Panc1 (cell line): ENCODE measurements at regions not wholly inside any gene's neighbourhood (a gene's known extent, or its start where the extent isn't known, plus 50 kb on each side); places are given as distances from the start of the nearest gene placed in this dataset.

Experiments used
- ATAC-seq: fragments of 200-7000 bp; cut with Tn5 transposase; 2 replicates; pipeline ENCODE4 v1.9.1; 2020; ENCODE audit warnings: mild to moderate bottlenecking, moderate library complexity
- BruUV-seq: library from RNA; stranded (reverse); fragments of 400-500 nt; replicated peaks from 2 replicates; lab custom pipeline; 2021; lab: Mats Ljungman, UMichigan
- CTCF ChIA-PET: fragments of 300-600 bp; sonication (Branson Sonifier 250); formaldehyde crosslinking; loops from one replicate; lab custom pipeline; 2022; ENCODE audit warnings: antibody characterized with exemption; lab: Charles Lee
- POLR2A ChIA-PET: fragments of 300-600 bp; sonication (Branson Sonifier 250); formaldehyde crosslinking; loops from one replicate; lab custom pipeline; 2022; ENCODE audit warnings: antibody characterized with exemption; lab: Charles Lee
- DNase-seq: peaks from one replicate; pipeline ENCODE4 v3.0.0-alpha.2; 2010; ENCODE audit warnings: low read depth, low spot score
- H3K27ac ChIP-seq: 2 replicates; pipeline ENCODE4 v1.5.1; 2011; ENCODE audit warnings: mild to moderate bottlenecking, low read length, inconsistent platforms
- H3K27me3 ChIP-seq: fragments of 200-500 bp; sonication (Bioruptor generic); 2 replicates; pipeline ENCODE4 v1.6.0; 2014; ENCODE audit warnings: low read length, inconsistent platforms; ENCODE audit not compliant: control insufficient read depth, insufficient read depth
- H3K36me3 ChIP-seq: fragments of 200-500 bp; sonication (Bioruptor generic); 2 replicates; pipeline ENCODE4 v1.5.1; 2014; ENCODE audit warnings: inconsistent platforms, mild to moderate bottlenecking, low read length, moderate library complexity; ENCODE audit not compliant: control insufficient read depth, insufficient read depth
- H3K4me1 ChIP-seq: 2 replicates; pipeline ENCODE4 v1.5.1; 2011; ENCODE audit warnings: inconsistent platforms, mild to moderate bottlenecking, low read length, moderate library complexity; ENCODE audit not compliant: control insufficient read depth, insufficient read depth
- H3K4me3 ChIP-seq, 2 experiments: 2 replicates each; pipeline ENCODE4 v1.5.1; 2011 to 2012; ENCODE audit warnings: low read depth in 2 of 2, low read length in 2 of 2, mild to moderate bottlenecking in 2 of 2, inconsistent platforms in 1 of 2, moderate library complexity in 1 of 2
- H3K9me3 ChIP-seq: fragments of 200-500 bp; sonication (Bioruptor generic); 2 replicates; pipeline ENCODE4 v1.5.1; 2014; ENCODE audit warnings: low read depth, mild to moderate bottlenecking, inconsistent platforms, low read length, moderate library complexity; ENCODE audit not compliant: control insufficient read depth, insufficient read depth
- CTCF ChIP-seq: fragments of 450-650 bp; IDR thresholded peaks from 2 replicates; pipeline ENCODE4 v1.5.1; 2017; ENCODE audit warnings: mild to moderate bottlenecking
- POLR2AphosphoS5 ChIP-seq: IDR thresholded peaks from 2 replicates; pipeline ENCODE4 v1.6.1; 2012; ENCODE audit warnings: mild to moderate bottlenecking, low read depth, low read length, moderate library complexity
- REST ChIP-seq, 2 experiments: IDR thresholded peaks; 2 replicates each; pipeline ENCODE4 v1.6.1; 2011 to 2012; ENCODE audit warnings: low read depth in 2 of 2, control low read depth in 1 of 2, low read length in 1 of 2, mild to moderate bottlenecking in 1 of 2, moderate library complexity in 1 of 2; ENCODE audit not compliant: insufficient read depth in 1 of 2
- SIN3A ChIP-seq: IDR thresholded peaks from 2 replicates; pipeline ENCODE4 v1.6.1; 2012; ENCODE audit warnings: low read depth, mild to moderate bottlenecking, low read length, moderate library complexity, borderline replicate concordance; ENCODE audit not compliant: insufficient read depth
- TCF7L2 ChIP-seq: IDR thresholded peaks from 2 replicates; pipeline ENCODE4 v1.6.1; 2011; ENCODE audit warnings: mild to moderate bottlenecking, low read depth, low read length, inconsistent platforms
- in situ Hi-C: cut with HindIII; loops from 2 replicates; pipeline ENCODE4 v1.10.0; 2016; ENCODE audit warnings: low sequenced_read_pairs, low pct_unique_long_range_greater_than_20kb
- intact Hi-C: fragments of 100-400 bp; cut with micrococcal nuclease; formaldehyde crosslinking; loops from one replicate; pipeline ENCODE4 v1.10.0; 2022; ENCODE audit not compliant: unreplicated experiment

- in situ Hi-C loops (no loop called here), intact Hi-C loops (no loop called here)
- POLR2A ChIA-PET, result no interaction called here
- BruUV-seq, result no TSS peak
- Histone ChIP-seq H3K27me3 (no peaks in the 10 kb centered on the region), H3K9me3 (no peaks in the 10 kb centered on the region), H3K4me3 (no peak overlapping the region), H3K27ac (no peak overlapping the region), H3K4me1 (no peaks in the 10 kb centered on the region), H3K36me3 (no peaks in the 10 kb centered on the region)
- no peak for DNase-seq
- no peak for TF ChIP-seq REST (IDR thresholded peaks at IDR 0.05; ENCODE audit: insufficient read depth in 1 of 2, low read depth in 2 of 2, low read length in 1 of 2)
- TF ChIP-seq CTCF, result no peak
- no peak for TF ChIP-seq SIN3A
- no peak for TF ChIP-seq TCF7L2
- no peak for TF ChIP-seq POLR2AphosphoS5
- CTCF ChIA-PET, result no interaction called here
- ATAC-seq, result no peak
These were observed 413.7 kb upstream of the RGPD4 start for GRCh38 chr2:107412981-107413380.

- intact Hi-C loops (no loop called here), in situ Hi-C loops (no loop called here)
- H3K27ac ChIP-seq, result no peak overlapping the region
- DNase-seq, result no peak
- TF ChIP-seq SIN3A (no peak), TCF7L2 (no peak), POLR2AphosphoS5 (no peak), CTCF (no peak), REST (IDR thresholded peaks at IDR 0.05; ENCODE audit: insufficient read depth in 1 of 2, low read depth in 2 of 2, low read length in 1 of 2) (no peak)
- ATAC-seq, result no peak
- no TSS peak for BruUV-seq
- no peaks in the 10 kb centered on the region for H3K4me1 ChIP-seq
- no peaks in the 10 kb centered on the region for H3K36me3 ChIP-seq
- no peaks in the 10 kb centered on the region for H3K9me3 ChIP-seq
- H3K4me3 ChIP-seq, result no peak overlapping the region
- H3K27me3 ChIP-seq, result no peaks in the 10 kb centered on the region
- ChIA-PET CTCF (interaction anchor here (0.5 kb wide), 1 partner anchor 770 kb away, joined by 4 read pairs; no protein-coding TSS in a partner anchor), POLR2A (no interaction called here)
These were observed 412.3 kb upstream of the RGPD4 start for GRCh38 chr2:107414376-107414775.
